GM18873 (cell line): ENCODE measurements at regions not wholly inside any gene's neighbourhood (a gene's known extent, or its start where the extent isn't known, plus 50 kb on each side); places are given as distances from the start of the nearest gene placed in this dataset.
"Not testable (repeated sequence)": the region's sequence is repeated elsewhere in the genome, so short reads cannot be mapped to it uniquely, and the experiment has no call there.

Experiments used
- ATAC-seq: cut with Tn5 transposase; IDR thresholded peaks from one replicate; pipeline ENCODE4 v1.9.1; 2021; ENCODE audit warnings: mild to moderate bottlenecking, moderate library complexity, moderate number of reproducible peaks; ENCODE audit not compliant: unreplicated experiment, low FRiP score

GRCh38 chr16:10269632-10270031 is 87.4 kb upstream of the GRIN2A start:
- ATAC-seq = no peak

- ATAC-seq = not testable (repeated sequence)
These were observed 90.1 kb upstream of the GRIN2A start for GRCh38 chr16:10272250-10272854.

- ATAC-seq = peak; percentile 89
These were observed 93.2 kb upstream of the GRIN2A start for GRCh38 chr16:10275214-10275996.

GRCh38 chr16:10277597-10277996 is 95.4 kb upstream of the GRIN2A start:
- no peak for ATAC-seq

GRCh38 chr16:10280262-10281170 is 98.3 kb upstream of the GRIN2A start:
- no peak for ATAC-seq

- ATAC-seq = no peak
These were observed 100.1 kb upstream of the GRIN2A start for GRCh38 chr16:10282367-10282766.

GRCh38 chr16:10283246-10283645 is 101.0 kb upstream of the GRIN2A start:
- ATAC-seq = not testable (repeated sequence)

- not testable (repeated sequence) for ATAC-seq
These were observed 95.3 kb upstream of the ATF7IP2 start for GRCh38 chr16:10290467-10291105.

GRCh38 chr16:10292197-10292596 is 93.7 kb upstream of the ATF7IP2 start:
- ATAC-seq = not testable (repeated sequence)

GRCh38 chr16:10292976-10293375 is 92.9 kb upstream of the ATF7IP2 start:
- ATAC-seq = not testable (repeated sequence)

GRCh38 chr16:10294153-10294552 is 91.7 kb upstream of the ATF7IP2 start:
- not testable (repeated sequence) for ATAC-seq

GRCh38 chr16:10296956-10297340 is 88.9 kb upstream of the ATF7IP2 start:
- ATAC-seq = peak; percentile 4

GRCh38 chr16:10297341-10298006 is 88.4 kb upstream of the ATF7IP2 start:
- peak; percentile 89 for ATAC-seq

- ATAC-seq = no peak
These were observed 85.0 kb upstream of the ATF7IP2 start for GRCh38 chr16:10300905-10301304.

GRCh38 chr16:10301547-10301946 is 84.3 kb upstream of the ATF7IP2 start:
- not testable (repeated sequence) for ATAC-seq

- no peak for ATAC-seq
These were observed 79.9 kb upstream of the ATF7IP2 start for GRCh38 chr16:10305912-10306311.

GRCh38 chr16:10308305-10309193 is 77.3 kb upstream of the ATF7IP2 start:
- ATAC-seq = no peak

GRCh38 chr16:10309271-10309932 is 76.5 kb upstream of the ATF7IP2 start:
- ATAC-seq = no peak
